GM12872 (cell line): ENCODE measurements at regions not wholly inside any gene's neighbourhood (a gene's known extent, or its start where the extent isn't known, plus 50 kb on each side); places are given as distances from the start of the nearest gene placed in this dataset.

Source experiments
- CTCF ChIP-seq: IDR thresholded peaks from 3 replicates; pipeline ENCODE4 v1.5.1; 2011; ENCODE audit warnings: low read depth, mild to moderate bottlenecking, low read length, moderate library complexity; ENCODE audit not compliant: insufficient read depth

GRCh38 chr11:121890377-121890776 lies 225.6 kb downstream of the BLID start:
- no peak for TF ChIP-seq CTCF

DNA sequence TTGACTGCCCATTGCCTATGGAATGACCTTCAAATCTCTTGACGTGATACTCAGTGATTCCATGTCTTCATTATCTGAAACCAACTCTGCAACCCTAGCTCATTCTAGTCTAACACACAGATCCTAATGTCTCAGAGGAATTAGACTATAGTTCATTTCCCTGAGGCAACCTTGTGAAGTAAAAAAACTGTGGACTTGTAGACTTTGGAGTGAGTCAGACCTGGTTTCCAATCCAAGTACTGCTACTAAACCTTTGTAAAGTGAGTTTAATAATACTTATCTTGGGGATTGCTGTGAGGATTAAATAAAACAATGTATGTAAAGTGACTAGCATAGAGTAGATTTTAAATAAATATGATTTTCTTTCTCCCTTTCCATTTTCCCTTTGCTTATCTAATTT lies 226.1 kb downstream of the BLID start:
- TF ChIP-seq CTCF = no peak

GRCh38 chr11:121889186-121889585 lies 226.8 kb downstream of the BLID start:
- no peak for TF ChIP-seq CTCF

- TF ChIP-seq CTCF = no peak
Observed at GRCh38 chr11:121887976-121888557, 227.9 kb downstream of the BLID start.

DNA sequence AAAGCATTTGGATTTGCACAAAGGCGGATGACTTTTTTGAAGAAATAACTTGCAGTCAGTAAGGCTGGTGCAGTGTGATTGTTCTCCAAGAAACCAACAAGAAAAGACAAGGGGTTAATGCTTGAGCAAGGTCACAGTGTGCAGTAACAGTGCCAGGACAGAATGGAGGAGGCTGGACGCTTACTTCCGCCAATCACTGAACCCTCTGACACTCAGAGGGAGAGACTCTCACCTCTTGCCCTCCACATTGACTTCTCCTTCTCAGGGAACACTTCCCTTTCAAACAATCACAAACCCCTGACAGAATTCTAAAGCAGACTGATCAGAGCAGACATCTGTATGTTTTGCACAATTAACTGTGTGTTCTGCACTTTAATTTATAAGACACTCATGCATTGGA lies 228.4 kb downstream of the BLID start:
- no peak for TF ChIP-seq CTCF

DNA sequence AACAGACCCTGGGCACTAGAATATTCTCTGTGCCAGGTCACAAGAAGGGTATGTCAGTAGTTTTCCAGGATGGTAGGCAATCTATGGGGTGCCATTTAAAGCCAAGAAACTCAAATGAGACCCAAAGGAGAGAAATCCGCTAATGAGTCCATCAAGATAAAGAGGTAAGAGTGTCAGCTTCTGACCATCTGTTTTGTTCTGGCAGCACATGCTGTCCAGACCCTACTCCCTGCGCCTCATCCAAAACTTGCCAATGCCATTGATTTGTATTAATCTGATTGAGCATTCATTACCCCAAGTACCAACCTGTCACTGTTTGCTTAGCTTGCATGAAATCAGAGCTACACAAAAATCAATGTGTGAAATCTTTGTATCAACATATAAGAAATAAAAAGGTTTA lies 229.0 kb downstream of the BLID start:
- TF ChIP-seq CTCF = no peak

GRCh38 chr11:121886005-121886734 lies 229.8 kb downstream of the BLID start:
- TF ChIP-seq CTCF = no peak
